PC-3 (cell line): ENCODE measurements at regions not wholly inside any gene's neighbourhood (a gene's known extent, or its start where the extent isn't known, plus 50 kb on each side); places are given as distances from the start of the nearest gene placed in this dataset.

ENCODE experiments used
- ATAC-seq: fragments of 200-7000 bp; cut with Tn5 transposase; 2 replicates; pipeline ENCODE4 v1.9.1; 2020; ENCODE audit warnings: mild to moderate bottlenecking, moderate library complexity
- BruUV-seq: library from RNA; stranded (reverse); fragments of 400-500 nt; replicated peaks from 2 replicates; lab custom pipeline; 2021; lab: Mats Ljungman, UMichigan
- CTCF ChIA-PET: fragments of 300-600 bp; sonication (Branson Sonifier 250); formaldehyde crosslinking; loops from one replicate; lab custom pipeline; 2022; ENCODE audit warnings: antibody characterized with exemption; lab: Charles Lee
- POLR2A ChIA-PET: fragments of 300-600 bp; sonication (Branson Sonifier 250); formaldehyde crosslinking; loops from one replicate; lab custom pipeline; 2022; ENCODE audit warnings: antibody characterized with exemption; ENCODE audit not compliant: unreplicated experiment; lab: Charles Lee
- DNase-seq: peaks from one replicate; pipeline ENCODE4 v3.0.0-alpha.2; 2015
- H2AFZ ChIP-seq: fragments of 300-600 bp; sonication (generic); 2 replicates; pipeline ENCODE4 v1.6.0; 2016; ENCODE audit warnings: antibody characterized with exemption, low read length
- H3F3A ChIP-seq: fragments of 300-600 bp; sonication (generic); one replicate; pipeline ENCODE4 v1.6.0; 2017; ENCODE audit warnings: antibody characterized with exemption, low read length, control low read depth, mild to moderate bottlenecking; ENCODE audit not compliant: unreplicated experiment
- H3K27ac ChIP-seq: fragments of 300-600 bp; sonication (generic); 2 replicates; pipeline ENCODE4 v1.5.1; 2016; ENCODE audit warnings: mild to moderate bottlenecking, low read length
- H3K27me3 ChIP-seq: fragments of 300-600 bp; sonication (generic); 2 replicates; pipeline ENCODE4 v1.6.1; 2016; ENCODE audit warnings: low read length, mixed read lengths
- H3K36me3 ChIP-seq: fragments of 300-600 bp; sonication (generic); 2 replicates; pipeline ENCODE4 v1.6.1; 2016; ENCODE audit warnings: low read depth, mixed run types, low read length, mixed read lengths
- H3K4me1 ChIP-seq: fragments of 300-600 bp; sonication (generic); 2 replicates; pipeline ENCODE4 v1.5.1; 2016; ENCODE audit warnings: low read length; ENCODE audit not compliant: insufficient read depth
- H3K4me2 ChIP-seq: fragments of 300-600 bp; sonication (generic); 2 replicates; pipeline ENCODE4 v1.6.0; 2016; ENCODE audit warnings: low read length
- H3K4me3 ChIP-seq: fragments of 300-600 bp; sonication (generic); 2 replicates; pipeline ENCODE4 v1.5.1; 2016; ENCODE audit warnings: mild to moderate bottlenecking, low read length, mixed read lengths
- H3K79me2 ChIP-seq: fragments of 300-600 bp; sonication (generic); 2 replicates; pipeline ENCODE4 v1.6.1; 2017; ENCODE audit warnings: low read length, mixed read lengths
- H3K9ac ChIP-seq: fragments of 300-600 bp; sonication (generic); 2 replicates; pipeline ENCODE4 v1.6.0; 2016; ENCODE audit warnings: mild to moderate bottlenecking, low read length
- H3K9me2 ChIP-seq: fragments of 300-600 bp; sonication (generic); replicated peaks from 2 replicates; pipeline ENCODE4 v1.6.1; 2016; ENCODE audit warnings: mixed run types, low read length, mixed read lengths
- H3K9me3 ChIP-seq: fragments of 300-600 bp; sonication (generic); 2 replicates; pipeline ENCODE4 v1.6.1; 2016; ENCODE audit warnings: low read length, mixed read lengths
- H4K20me1 ChIP-seq: fragments of 300-600 bp; sonication (generic); 2 replicates; pipeline ENCODE4 v1.6.1; 2016; ENCODE audit warnings: low read length, mixed read lengths
- EZH2 ChIP-seq: fragments of 300-600 bp; sonication (generic); IDR thresholded peaks from one replicate; pipeline ENCODE4 v1.6.1; 2017; ENCODE audit warnings: antibody characterized with exemption, mild to moderate bottlenecking, low read length; ENCODE audit not compliant: unreplicated experiment
- EZH2phosphoT487 ChIP-seq: fragments of 300-600 bp; sonication (generic); IDR thresholded peaks from 2 replicates; pipeline ENCODE4 v1.6.1; 2018; ENCODE audit warnings: mild to moderate bottlenecking, antibody characterized with exemption, low read length, borderline replicate concordance
- intact Hi-C: fragments of 100-400 bp; cut with micrococcal nuclease; formaldehyde crosslinking; loops from 2 replicates; pipeline ENCODE4 v1.9.0; 2023
- TF ChIP-seq, protein P1 (sequence below): fragments of 300-600 bp; sonication (generic); conservative IDR thresholded peaks from 2 replicates; pipeline ENCODE4 v1.5.1; 2017; ENCODE audit warnings: antibody characterized with exemption, low read depth, mild to moderate bottlenecking, low read length

DNA sequence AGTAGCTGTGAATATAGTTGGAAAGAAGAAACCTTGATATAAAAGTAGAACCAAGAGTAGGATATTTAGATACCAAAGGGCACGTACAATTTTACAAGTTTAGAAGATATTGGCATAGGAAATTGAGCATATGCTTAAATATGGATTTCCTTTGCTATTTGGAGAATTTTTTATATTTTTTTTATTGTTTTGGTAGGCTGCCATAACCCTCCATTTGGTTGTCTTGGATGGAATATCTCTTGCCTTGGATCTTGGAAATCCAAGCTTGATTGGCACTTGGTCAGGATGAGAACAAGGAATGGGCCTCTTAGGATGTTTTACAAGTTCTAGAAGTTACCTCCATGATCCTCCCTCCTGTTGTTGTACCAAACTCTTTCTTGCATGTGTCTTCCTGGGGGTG is 297.1 kb downstream of the PRL start:
- CTCF ChIA-PET: no interaction called here
- TF ChIP-seq, protein P1, sequence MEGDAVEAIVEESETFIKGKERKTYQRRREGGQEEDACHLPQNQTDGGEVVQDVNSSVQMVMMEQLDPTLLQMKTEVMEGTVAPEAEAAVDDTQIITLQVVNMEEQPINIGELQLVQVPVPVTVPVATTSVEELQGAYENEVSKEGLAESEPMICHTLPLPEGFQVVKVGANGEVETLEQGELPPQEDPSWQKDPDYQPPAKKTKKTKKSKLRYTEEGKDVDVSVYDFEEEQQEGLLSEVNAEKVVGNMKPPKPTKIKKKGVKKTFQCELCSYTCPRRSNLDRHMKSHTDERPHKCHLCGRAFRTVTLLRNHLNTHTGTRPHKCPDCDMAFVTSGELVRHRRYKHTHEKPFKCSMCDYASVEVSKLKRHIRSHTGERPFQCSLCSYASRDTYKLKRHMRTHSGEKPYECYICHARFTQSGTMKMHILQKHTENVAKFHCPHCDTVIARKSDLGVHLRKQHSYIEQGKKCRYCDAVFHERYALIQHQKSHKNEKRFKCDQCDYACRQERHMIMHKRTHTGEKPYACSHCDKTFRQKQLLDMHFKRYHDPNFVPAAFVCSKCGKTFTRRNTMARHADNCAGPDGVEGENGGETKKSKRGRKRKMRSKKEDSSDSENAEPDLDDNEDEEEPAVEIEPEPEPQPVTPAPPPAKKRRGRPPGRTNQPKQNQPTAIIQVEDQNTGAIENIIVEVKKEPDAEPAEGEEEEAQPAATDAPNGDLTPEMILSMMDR: no peak
- no peak for TF ChIP-seq EZH2phosphoT487
- no peak for TF ChIP-seq EZH2

DNA sequence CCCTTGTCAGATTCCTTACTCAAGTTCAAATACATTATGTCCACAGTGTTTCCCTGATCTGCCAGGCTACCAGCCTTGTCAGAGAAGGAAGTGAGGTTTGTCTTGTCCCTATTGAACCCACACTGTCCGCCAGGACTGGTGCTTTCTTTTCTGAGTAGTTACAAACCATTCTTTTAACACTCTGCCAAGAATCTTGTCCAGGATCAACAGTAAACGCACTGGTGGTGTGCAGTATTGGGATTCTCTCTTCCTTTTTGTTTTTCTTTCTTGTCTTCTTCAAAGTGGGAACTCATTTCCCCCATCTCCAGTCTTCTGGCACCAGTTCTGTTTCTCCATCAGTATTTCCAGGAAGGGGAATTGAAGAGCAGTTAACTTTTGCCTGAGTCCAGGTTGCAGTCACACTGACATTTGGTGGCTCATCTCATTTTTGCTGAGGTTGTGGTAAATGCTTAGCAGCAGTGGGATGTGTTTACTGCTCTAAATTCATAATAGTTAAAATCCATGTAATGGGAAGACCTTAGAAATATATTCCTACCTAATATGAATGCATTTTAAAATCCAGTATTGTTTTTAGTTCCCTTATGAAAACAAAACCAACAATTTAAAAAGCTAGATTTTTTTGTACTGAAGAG is 295.3 kb downstream of the PRL start:
- Histone ChIP-seq H3K27me3 (no peaks in the 10 kb centered on the region), H3K4me3 (no peak overlapping the region), H3K36me3 (no peaks in the 10 kb centered on the region), H3K4me1 (no peaks in the 10 kb centered on the region), H3F3A (no peaks in the 10 kb centered on the region), H3K4me2 (no peak overlapping the region), H3K27ac (no peak overlapping the region), H2AFZ (no peak overlapping the region), H3K79me2 (no peaks in the 10 kb centered on the region), H3K9ac (no peak overlapping the region), H3K9me3 (no peaks in the 10 kb centered on the region), H4K20me1 (no peaks in the 10 kb centered on the region), H3K9me2 (no peaks in the 10 kb centered on the region; the same call in 1 of the 2 replicates)
- POLR2A ChIA-PET: no interaction called here
- DNase-seq (no peak), ATAC-seq (no peak)
- CTCF ChIA-PET: no interaction called here
- BruUV-seq: no TSS peak
- TF ChIP-seq EZH2phosphoT487: no peak
- no peak for TF ChIP-seq EZH2
- TF ChIP-seq, protein P1: no peak
- intact Hi-C loops: no loop called here

More for the DNA sequence above, 297.1 kb downstream of the PRL start:
- H3K9me2 ChIP-seq: no peaks in the 10 kb centered on the region; the same call in 1 of the 2 replicates
- BruUV-seq: no TSS peak
- no peaks in the 10 kb centered on the region for H3K9me3 ChIP-seq
- no peaks in the 10 kb centered on the region for H3K36me3 ChIP-seq
- DNase-seq: no peak
- H3F3A ChIP-seq: no peaks in the 10 kb centered on the region
- no peak for ATAC-seq
- H3K4me2 ChIP-seq: no peak overlapping the region
- H3K27ac ChIP-seq: no peak overlapping the region
- no peaks in the 10 kb centered on the region for H4K20me1 ChIP-seq
- no peaks in the 10 kb centered on the region for H3K27me3 ChIP-seq
- H3K9ac ChIP-seq: no peak overlapping the region
- no peaks in the 10 kb centered on the region for H3K4me1 ChIP-seq
- intact Hi-C loops: no loop called here
- POLR2A ChIA-PET: no interaction called here
- H2AFZ ChIP-seq: no peak overlapping the region
- H3K79me2 ChIP-seq: no peaks in the 10 kb centered on the region
- H3K4me3 ChIP-seq: no peak overlapping the region

DNA sequence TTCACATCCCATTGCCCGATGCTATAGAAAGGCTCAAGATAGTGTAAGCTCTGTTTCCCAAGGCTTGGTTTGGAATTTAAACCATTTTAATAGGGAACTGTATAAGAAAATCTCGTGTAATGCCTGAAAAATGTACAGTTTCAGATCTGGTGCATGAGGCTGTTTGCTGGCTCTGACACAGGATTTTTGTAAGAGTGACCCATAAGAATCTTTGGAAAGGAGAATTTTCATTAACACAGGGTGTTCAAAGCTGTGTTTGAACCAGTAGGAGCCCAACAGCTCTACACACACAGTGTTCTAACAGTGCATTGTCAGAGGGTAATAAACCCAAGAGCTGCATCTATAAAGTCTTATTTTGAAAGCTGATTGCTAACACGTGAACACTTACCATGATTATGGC is 293.5 kb downstream of the PRL start:
- CTCF ChIA-PET: no interaction called here
- H3K4me1 ChIP-seq: no peaks in the 10 kb centered on the region
- H3K79me2 ChIP-seq: no peaks in the 10 kb centered on the region
- H3K9me2 ChIP-seq: no peaks in the 10 kb centered on the region; the same call in 1 of the 2 replicates
- H3K9ac ChIP-seq: no peak overlapping the region
- no peak overlapping the region for H2AFZ ChIP-seq
- DNase-seq: no peak
- H3F3A ChIP-seq: no peaks in the 10 kb centered on the region
- H3K36me3 ChIP-seq: no peaks in the 10 kb centered on the region
- H3K9me3 ChIP-seq: no peaks in the 10 kb centered on the region
- BruUV-seq: no TSS peak
- no peaks in the 10 kb centered on the region for H4K20me1 ChIP-seq
- intact Hi-C loops: no loop called here
- H3K27ac ChIP-seq: no peak overlapping the region
- H3K27me3 ChIP-seq: no peaks in the 10 kb centered on the region
- H3K4me3 ChIP-seq: no peak overlapping the region
- H3K4me2 ChIP-seq: no peak overlapping the region
- no peak for TF ChIP-seq EZH2
- no peak for ATAC-seq
- POLR2A ChIA-PET: no interaction called here
